Umbilical cord (tissue), 1 donor: ENCODE measurements at regions not wholly inside any gene's neighbourhood (a gene's known extent, or its start where the extent isn't known, plus 50 kb on each side); places are given as distances from the start of the nearest gene placed in this dataset.

Experiments
- DNase-seq: peaks from one replicate; pipeline ENCODE4 v3.0.0-alpha.2; 2015; ENCODE audit warnings: low spot score

DNA sequence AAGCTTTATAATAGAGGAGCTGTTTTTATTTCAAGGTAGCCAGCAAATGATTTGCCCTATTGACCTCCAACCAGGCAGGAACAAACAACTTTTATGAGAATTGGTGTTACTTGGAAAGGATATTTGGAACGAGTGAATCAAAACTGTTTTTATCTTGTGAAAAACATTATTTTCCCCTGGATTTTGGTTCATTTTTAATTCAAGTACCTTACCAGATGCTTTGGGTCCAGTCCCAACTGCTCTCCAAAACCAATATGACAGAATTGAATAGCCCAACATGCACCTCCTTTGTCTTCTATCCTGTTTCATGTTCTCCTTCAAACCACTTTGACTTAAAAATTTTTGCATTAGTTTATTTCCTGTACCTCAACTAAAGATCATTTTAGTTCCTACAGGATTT is 178.6 kb upstream of the RBMS1 start:
- DNase-seq = no peak

DNA sequence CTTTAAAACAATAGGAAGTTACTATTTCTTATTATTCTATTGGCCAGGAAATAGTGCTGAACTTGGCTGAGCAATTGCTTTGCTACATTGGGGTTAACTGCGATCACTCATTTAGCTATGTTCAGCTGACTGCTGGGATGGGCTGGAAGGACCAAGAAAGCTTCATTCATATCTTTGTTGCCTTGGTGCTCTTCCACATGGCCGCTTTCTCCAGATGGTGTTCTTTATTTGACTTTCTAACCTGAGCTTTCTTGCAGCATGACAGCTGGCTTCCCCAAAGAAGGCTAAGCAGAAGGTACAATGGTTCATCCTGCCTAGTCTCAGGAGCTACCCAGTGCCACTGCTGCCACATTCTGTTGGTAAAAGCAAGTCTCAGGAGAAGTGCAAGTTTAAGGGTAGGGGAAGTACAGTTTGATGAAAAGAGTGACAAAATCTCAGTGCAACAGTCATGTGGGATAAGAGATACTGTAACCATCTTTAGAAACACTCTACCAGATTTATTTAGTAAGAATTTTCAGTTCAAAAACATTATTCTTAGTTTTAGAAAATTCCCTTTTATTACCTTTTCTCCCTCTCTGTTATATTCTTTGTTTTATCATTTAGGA is 180.6 kb upstream of the RBMS1 start:
- no peak for DNase-seq

- no peak for DNase-seq
Observed at GRCh38 chr2:160679686-160680085, 186.1 kb upstream of the RBMS1 start.

DNA sequence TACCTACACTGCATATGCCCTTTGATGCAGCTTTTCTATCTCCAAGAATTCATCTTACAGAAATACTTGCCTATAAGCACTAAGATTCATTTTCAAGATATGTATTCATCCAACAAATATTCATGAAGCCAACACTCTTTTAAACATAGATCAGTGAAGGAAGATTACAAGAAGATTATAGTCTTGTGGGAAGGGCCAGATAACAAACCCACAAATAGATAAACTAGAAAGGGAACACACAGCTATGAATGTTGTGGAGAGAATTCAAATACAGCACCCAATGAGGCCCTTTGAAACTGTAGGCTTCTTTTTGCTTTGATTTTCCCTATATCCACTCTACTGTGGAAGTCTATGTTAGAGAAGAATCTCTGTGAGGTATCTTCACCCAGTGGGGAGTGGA is 186.7 kb upstream of the RBMS1 start:
- peak; percentile 56 for DNase-seq

DNA sequence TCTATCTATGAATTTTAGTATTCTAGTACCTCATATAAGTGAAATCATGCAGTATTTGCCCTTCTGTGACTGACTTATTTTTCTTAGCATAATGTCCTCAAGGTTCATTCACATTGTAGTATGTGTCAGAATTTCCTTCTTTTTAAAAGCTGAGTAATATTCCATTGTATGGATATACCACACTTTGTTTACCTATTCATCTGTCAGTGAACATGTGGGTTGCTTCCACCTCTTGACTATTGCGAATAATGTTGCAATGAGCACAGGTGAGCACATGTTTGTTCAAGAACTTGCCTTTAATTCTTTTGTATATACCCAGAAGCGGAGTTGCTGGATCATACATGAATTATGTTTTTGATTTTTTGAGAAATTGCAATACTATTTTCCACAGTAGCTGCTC is 187.4 kb upstream of the RBMS1 start:
- no peak for DNase-seq

DNA sequence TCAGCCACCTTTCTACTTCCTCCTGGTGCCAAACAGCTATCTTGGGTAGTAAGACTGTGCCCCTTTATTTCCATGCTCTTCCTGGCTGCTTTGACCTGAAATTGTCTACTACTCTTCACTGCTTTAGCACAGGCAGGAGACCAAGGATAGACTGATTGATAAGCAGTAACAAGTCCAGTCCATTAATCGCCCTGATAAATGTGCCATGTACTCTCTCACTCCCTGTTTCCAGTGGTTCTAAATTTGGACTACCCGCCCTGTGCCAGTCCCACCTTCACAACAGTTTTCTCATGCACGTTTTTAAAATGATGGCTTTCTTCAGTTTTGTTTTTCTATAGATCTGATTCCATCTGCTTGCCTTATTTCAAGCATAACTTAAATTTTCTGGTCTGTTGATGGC is 189.6 kb upstream of the RBMS1 start:
- DNase-seq = no peak

- DNase-seq = no peak
Observed at GRCh38 chr2:160687629-160688028, 194.0 kb upstream of the RBMS1 start.

- no peak for DNase-seq
Observed at GRCh38 chr2:160689441-160689840, 195.8 kb upstream of the RBMS1 start.

GRCh38 chr2:160694221-160694620 is 200.6 kb upstream of the RBMS1 start:
- no peak for DNase-seq

DNA sequence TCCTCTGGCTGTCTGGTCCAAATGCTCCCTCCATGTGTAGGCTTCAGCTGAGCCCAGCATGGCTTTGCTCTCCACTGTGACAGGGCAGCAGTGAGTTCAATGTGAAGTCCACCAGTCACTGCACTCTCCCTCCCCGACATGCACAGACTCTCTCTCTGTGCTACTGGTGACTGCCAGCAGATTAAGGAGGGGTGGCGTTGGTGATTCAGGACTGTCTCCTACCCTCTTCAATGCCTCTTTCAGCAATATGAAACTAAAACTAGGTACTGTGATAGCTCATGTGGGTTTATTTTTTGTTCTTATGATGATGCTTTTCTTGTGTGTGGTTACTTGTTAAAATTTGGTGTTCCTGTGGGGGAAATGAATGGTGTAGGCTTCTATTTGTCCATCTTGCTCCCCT is 201.0 kb upstream of the RBMS1 start:
- no peak for DNase-seq

DNA sequence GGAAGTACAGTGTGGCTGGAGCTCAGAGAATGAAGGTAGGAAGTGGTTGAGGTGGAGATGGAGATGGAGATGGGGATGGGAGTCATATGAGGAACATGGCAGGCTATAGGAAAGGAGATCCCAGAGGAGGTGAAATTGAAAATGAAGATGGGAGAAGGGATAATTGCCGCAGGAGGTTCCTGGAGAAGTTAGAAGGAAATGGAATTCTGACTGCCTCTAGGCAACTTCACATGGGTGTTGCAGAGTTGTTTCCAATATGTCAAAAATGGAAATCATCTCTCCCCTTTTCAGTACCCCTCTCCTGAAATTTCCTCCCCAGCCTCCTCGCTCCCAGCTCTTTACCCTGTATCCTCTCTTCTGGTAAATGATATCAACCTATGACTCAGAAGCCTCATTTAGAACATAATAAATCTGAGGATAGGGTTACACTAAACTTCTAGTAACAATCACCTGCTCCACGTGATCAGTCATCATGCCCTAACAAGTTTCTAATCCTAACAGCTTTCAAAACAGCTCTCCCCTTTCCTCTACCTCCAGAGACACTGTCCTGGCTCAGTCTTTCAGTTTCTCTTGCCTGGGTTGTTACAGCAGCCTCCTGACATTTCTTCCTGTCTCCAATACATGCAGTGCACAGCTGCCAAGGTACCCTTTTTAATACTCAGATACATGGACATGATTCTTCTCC is 201.9 kb upstream of the RBMS1 start:
- DNase-seq = peak; percentile 75

DNA sequence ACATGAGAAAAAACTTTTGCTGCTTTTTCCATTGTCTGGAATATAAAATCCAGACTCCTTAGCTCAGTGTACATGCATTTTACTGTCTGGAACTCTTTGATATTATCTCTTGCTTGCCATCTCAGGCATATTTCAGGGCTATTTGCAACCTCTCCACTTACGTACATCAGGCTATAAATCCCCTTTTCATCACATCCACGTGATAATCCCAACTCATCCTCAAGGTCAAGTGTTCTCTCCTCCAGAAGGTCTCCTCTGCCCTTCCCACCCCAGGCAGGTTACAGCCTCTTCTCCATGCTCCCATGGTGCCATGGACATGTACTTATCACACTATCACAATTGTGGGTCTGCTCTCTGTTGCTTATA is 202.5 kb upstream of the RBMS1 start:
- no peak for DNase-seq

DNA sequence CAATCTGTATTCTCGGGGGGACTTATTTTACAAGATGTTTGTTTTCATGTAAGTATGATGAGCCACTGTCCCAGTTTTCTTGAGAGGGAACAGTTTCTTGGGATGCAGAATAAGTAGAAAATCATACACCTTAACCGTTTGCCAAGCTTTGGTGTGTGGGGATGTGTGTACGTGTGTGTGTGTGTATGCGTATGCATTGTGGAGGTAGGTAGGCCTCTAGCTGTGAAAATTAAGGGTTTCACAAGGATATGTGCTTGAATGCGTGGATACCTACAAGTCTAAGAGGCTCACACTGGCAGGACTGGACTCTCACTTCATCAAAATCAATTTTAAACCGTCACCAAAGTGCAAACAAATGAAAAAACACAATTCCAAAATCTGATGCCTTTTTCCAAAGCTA is 204.2 kb upstream of the RBMS1 start:
- no peak for DNase-seq

DNA sequence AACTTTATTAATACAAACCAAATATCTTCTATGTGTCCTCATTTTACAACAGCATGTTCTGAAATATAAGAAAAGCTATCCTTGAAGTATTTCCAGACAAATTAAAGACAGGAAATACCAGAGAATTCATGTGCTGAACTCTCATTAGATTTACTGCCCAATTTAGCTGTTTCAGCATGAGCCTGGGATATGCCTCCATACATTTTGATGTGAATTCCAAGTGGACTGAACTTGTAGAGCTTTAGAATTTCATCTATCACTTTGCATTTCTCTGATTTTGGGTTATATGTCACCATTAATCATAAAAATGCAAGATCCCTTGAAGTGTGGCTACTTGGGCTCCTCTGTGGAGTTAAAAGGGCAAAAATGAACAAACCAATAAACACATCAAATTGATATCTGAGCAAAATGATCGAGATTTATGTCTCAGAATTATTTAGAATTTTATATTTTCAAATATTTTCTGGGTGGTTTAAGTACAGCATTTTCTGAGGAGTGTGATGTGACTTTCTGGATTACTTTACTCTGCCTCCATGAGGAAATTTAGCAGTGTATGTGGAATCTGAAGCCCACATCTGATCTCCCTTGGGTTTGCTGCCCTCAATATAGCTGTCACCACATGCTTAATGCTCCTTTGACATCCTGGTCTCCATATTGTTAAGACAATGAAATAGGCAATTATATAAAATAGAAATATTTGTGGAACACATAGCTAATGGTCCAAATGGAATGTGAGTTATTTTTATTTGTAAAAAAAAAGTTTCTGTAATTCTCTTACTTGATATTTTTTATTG is 206.6 kb upstream of the RBMS1 start:
- peak; percentile 84 for DNase-seq

GRCh38 chr2:160701822-160702221 is 208.2 kb upstream of the RBMS1 start:
- DNase-seq = no peak

GRCh38 chr2:160702754-160703153 is 209.1 kb upstream of the RBMS1 start:
- no peak for DNase-seq

- DNase-seq = no peak
Observed at GRCh38 chr2:160703648-160704585, 210.3 kb upstream of the RBMS1 start.

- DNase-seq = no peak
Observed at GRCh38 chr2:160715428-160715827, 221.8 kb upstream of the RBMS1 start.

- no peak for DNase-seq
Observed at GRCh38 chr2:160719116-160719515, 225.5 kb upstream of the RBMS1 start.

GRCh38 chr2:160720098-160720497 is 226.5 kb upstream of the RBMS1 start:
- DNase-seq = no peak

DNA sequence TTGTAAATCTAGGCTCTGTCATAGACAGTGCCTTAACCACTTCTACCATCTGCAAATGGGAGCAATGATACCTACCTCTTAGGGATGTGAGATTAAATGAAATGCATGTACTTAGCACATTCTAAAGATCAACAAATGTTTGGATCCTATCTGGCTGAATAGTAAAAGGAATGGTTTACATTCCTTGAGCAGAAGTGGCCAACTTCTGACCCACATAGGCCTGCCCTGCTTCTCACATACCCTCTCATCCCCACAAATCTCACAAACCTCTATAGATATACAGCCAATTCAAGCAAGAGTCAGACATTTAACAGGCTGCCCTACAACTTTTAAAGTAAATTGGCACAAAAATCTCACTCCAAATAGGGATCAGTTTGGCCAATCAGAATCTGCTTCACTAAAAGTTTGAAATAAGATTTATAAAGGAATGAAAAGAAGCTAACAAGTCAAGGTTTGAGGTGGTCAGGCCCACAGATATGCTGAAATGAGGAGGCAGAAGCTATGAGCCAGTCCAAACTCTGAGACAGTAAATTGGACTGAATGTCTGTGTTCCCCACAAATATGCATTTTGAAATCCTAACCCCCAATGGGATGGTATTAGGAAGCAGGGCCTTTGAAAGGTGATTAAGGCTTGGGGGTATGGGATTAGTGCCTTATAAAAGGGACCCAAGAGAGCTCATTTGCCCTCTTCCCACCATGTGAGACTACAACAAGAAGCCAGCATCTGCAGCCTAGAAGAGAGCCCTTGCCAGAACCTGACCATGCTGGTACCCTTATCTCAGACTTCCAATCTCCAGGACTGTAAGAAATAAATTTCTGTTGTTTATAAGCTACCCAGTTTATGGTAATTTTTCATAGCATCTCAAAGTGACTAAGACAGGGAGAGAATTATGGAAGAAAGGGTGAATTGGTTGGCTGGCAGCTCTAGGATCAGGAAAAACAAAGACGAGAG is 227.8 kb upstream of the RBMS1 start:
- no peak for DNase-seq
